DND-41 (cell line): ENCODE measurements at regions not wholly inside any gene's neighbourhood (a gene's known extent, or its start where the extent isn't known, plus 50 kb on each side); places are given as distances from the start of the nearest gene placed in this dataset.
"Not testable (repeated sequence)": the region's sequence is repeated elsewhere in the genome, so short reads cannot be mapped to it uniquely, and the experiment has no call there.

Source experiments
- ATAC-seq: fragments of 200-7000 bp; cut with Tn5 transposase; 3 replicates; pipeline ENCODE4 v1.9.1; 2021; ENCODE audit warnings: low read depth; ENCODE audit not compliant: insufficient read depth
- DNase-seq: peaks from one replicate; pipeline ENCODE4 v3.0.0-alpha.2; 2020
- H2AFZ ChIP-seq: 2 replicates; pipeline ENCODE4 v1.6.0; 2012; ENCODE audit warnings: low read depth, low read length
- H3K27ac ChIP-seq: 2 replicates; pipeline ENCODE4 v1.5.1; 2012; ENCODE audit warnings: low read length, inconsistent platforms
- H3K27me3 ChIP-seq: fragments of 200-600 bp; sonication (generic); 2 replicates; pipeline ENCODE4 v1.6.0; 2012; ENCODE audit warnings: low read length, mild to moderate bottlenecking, inconsistent platforms; ENCODE audit not compliant: insufficient read depth, poor library complexity
- H3K36me3 ChIP-seq: 2 replicates; pipeline ENCODE4 v1.5.1; 2012; ENCODE audit warnings: low read length, inconsistent platforms; ENCODE audit not compliant: insufficient read depth
- H3K4me1 ChIP-seq: 2 replicates; pipeline ENCODE4 v1.5.1; 2012; ENCODE audit warnings: mild to moderate bottlenecking, low read length; ENCODE audit not compliant: insufficient read depth
- H3K4me2 ChIP-seq: 2 replicates; pipeline ENCODE4 v1.6.0; 2012; ENCODE audit warnings: mild to moderate bottlenecking, moderate library complexity, low read length, inconsistent platforms; ENCODE audit not compliant: insufficient read depth
- H3K4me3 ChIP-seq, 2 experiments: fragments of 200-600 bp in 1 of 2; shearing (Covaris generic) in 1 of 2; 2 replicates each; pipeline ENCODE4 v1.5.1; 2012 to 2016; ENCODE audit warnings: inconsistent platforms in 2 of 2, low read length in 2 of 2, mild to moderate bottlenecking in 2 of 2, low read depth in 1 of 2, moderate library complexity in 1 of 2
- H3K79me2 ChIP-seq: 2 replicates; pipeline ENCODE4 v1.6.0; 2012; ENCODE audit warnings: low read length, inconsistent platforms; ENCODE audit not compliant: insufficient read depth
- H3K9ac ChIP-seq: 2 replicates; pipeline ENCODE4 v1.6.0; 2012; ENCODE audit warnings: low read depth, mild to moderate bottlenecking, inconsistent platforms, low read length, moderate library complexity
- H3K9me3 ChIP-seq: 2 replicates; pipeline ENCODE4 v1.5.1; 2012; ENCODE audit warnings: low read length, moderate library complexity, mild to moderate bottlenecking, inconsistent platforms; ENCODE audit not compliant: insufficient read depth, severe bottlenecking
- H4K20me1 ChIP-seq: 2 replicates; pipeline ENCODE4 v1.6.0; 2012; ENCODE audit warnings: low read length; ENCODE audit not compliant: insufficient read depth
- EZH2 ChIP-seq: IDR thresholded peaks from 3 replicates; pipeline ENCODE4 v1.6.1; 2012; ENCODE audit warnings: borderline replicate concordance, low read depth, mild to moderate bottlenecking, moderate library complexity, low read length, inconsistent platforms; ENCODE audit not compliant: severe bottlenecking
- TF ChIP-seq, protein P1 (sequence below): IDR thresholded peaks from 2 replicates; pipeline ENCODE4 v1.5.1; 2012; ENCODE audit warnings: borderline replicate concordance, low read length, moderate library complexity, mild to moderate bottlenecking; ENCODE audit not compliant: poor library complexity, severe bottlenecking; ENCODE audit errors: extremely low read depth

DNA sequence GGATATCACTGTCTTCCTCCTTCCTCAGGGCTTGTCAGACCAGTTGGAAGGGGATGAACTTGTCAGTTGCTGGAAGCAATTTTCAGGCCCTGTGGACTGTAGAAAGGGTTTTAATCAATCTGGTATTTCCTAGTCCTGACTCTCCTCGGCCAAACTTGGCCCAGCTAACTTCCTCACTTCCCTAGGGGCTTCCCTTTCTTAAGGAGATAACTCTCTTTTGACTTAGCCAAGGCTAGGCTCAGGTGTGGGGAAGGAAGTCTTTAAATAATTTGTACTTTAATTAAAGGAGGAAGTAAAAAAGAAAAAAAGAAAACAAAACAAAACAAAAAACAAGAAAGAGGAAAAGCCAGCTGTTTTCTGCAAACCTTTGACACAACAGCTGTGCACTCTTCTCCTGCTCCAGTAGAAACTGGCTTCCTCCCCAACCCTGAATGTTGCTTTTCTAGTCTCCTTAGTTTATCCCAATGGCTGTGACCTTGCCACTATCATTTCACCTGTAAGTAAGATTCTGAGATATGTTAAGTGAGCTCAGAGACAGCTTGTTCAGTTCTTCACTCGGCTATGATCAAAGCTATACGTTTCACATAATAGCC, 53.0 kb upstream of the ST3GAL6 start:
- TF ChIP-seq EZH2 = no peak
- TF ChIP-seq, protein P1, sequence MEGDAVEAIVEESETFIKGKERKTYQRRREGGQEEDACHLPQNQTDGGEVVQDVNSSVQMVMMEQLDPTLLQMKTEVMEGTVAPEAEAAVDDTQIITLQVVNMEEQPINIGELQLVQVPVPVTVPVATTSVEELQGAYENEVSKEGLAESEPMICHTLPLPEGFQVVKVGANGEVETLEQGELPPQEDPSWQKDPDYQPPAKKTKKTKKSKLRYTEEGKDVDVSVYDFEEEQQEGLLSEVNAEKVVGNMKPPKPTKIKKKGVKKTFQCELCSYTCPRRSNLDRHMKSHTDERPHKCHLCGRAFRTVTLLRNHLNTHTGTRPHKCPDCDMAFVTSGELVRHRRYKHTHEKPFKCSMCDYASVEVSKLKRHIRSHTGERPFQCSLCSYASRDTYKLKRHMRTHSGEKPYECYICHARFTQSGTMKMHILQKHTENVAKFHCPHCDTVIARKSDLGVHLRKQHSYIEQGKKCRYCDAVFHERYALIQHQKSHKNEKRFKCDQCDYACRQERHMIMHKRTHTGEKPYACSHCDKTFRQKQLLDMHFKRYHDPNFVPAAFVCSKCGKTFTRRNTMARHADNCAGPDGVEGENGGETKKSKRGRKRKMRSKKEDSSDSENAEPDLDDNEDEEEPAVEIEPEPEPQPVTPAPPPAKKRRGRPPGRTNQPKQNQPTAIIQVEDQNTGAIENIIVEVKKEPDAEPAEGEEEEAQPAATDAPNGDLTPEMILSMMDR = no peak
- H3K27ac ChIP-seq = no peak overlapping the region
- no peaks in the 10 kb centered on the region for H3K36me3 ChIP-seq
- H3K4me3 ChIP-seq = no peak overlapping the region
- H3K27me3 ChIP-seq = no peaks in the 10 kb centered on the region
- no peak for DNase-seq
- H3K4me1 ChIP-seq = no peaks in the 10 kb centered on the region
- no peaks in the 10 kb centered on the region for H3K79me2 ChIP-seq
- H2AFZ ChIP-seq = no peak overlapping the region
- no peaks in the 10 kb centered on the region for H3K9me3 ChIP-seq
- no peak overlapping the region for H3K4me2 ChIP-seq
- H3K9ac ChIP-seq = no peak overlapping the region
- ATAC-seq = no peak
- H4K20me1 ChIP-seq = no peaks in the 10 kb centered on the region

DNA sequence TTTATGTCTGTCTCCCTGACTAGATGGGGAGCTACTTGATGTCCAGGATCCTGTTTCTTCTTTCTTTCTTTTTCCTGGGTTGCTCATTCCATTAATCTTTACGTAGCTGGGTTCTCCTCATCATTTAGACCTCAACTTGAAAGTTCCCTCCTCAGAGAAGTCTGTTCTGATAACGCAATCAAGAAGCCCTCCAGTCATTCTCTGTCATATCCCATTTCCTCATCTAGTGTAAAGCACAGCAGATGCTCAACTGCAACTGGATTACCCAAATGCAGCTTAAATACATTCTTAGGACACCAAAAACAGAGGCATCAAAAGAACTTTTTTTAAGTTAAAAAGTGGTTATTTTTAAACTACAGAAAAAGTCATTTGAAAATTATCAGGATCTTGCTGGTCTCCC, 51.7 kb upstream of the ST3GAL6 start:
- H3K4me1 ChIP-seq = no peaks in the 10 kb centered on the region
- no peaks in the 10 kb centered on the region for H3K79me2 ChIP-seq
- H3K36me3 ChIP-seq = no peaks in the 10 kb centered on the region
- no peak overlapping the region for H3K4me3 ChIP-seq
- no peak overlapping the region for H2AFZ ChIP-seq
- H3K27me3 ChIP-seq = no peaks in the 10 kb centered on the region
- no peaks in the 10 kb centered on the region for H4K20me1 ChIP-seq
- H3K27ac ChIP-seq = no peak overlapping the region
- no peak for DNase-seq
- no peak overlapping the region for H3K9ac ChIP-seq
- TF ChIP-seq, protein P1 = no peak
- no peak for TF ChIP-seq EZH2
- no peak for ATAC-seq
- no peaks in the 10 kb centered on the region for H3K9me3 ChIP-seq
- H3K4me2 ChIP-seq = no peak overlapping the region

DNA sequence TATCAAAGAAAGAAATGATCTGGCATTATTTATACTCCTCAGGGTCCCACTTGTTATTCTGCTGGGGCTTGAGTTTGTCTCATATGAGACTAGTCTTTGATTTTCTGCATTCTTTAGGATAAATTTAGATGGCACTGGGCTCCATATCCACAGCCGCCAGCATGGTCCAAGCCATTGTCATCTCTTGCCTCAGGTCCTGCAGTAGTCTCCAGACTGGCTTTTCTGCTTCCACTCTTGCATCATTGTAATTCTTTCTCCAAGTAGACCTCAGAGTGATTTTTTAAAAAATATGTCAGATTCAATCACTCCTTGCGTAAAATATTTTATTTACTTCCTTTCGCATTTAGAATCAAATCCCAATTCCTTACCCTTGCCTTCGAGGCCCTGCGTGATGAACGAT, 50.4 kb upstream of the ST3GAL6 start:
- Histone ChIP-seq H3K27me3 (no peaks in the 10 kb centered on the region), H3K4me3 (no peak overlapping the region)
- ATAC-seq = no peak

DNA sequence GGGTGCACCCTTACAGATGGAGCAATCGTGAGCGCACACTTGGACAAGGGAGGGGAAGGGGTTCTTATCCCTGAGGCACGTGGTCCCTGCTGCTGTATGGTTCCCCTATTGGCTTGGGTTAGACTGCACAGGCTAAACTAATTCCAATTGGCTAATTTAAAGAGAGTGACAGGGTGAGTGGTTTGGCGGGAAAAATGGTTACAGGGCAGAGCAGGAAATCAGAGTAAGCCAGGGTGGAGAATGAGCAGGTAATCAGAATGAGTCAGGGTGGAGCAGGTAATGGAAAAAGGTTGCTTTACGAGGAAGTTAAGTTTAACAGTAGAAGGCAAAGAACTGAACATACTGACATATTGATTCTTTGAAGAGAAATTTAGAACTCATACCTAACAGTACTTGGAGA, 49.8 kb upstream of the ST3GAL6 start:
- not testable (repeated sequence) for ATAC-seq, H3K36me3 ChIP-seq, H4K20me1 ChIP-seq, H3K79me2 ChIP-seq, H2AFZ ChIP-seq, H3K9ac ChIP-seq, H3K4me3 ChIP-seq, H3K27me3 ChIP-seq, H3K9me3 ChIP-seq, H3K4me1 ChIP-seq, H3K4me2 ChIP-seq, H3K27ac ChIP-seq, DNase-seq

More for the DNA sequence above, 50.4 kb upstream of the ST3GAL6 start:
- H2AFZ ChIP-seq = no peak overlapping the region
- H3K36me3 ChIP-seq = no peaks in the 10 kb centered on the region
- TF ChIP-seq, protein P1 = no peak
- TF ChIP-seq EZH2 = no peak
- H3K9me3 ChIP-seq = no peaks in the 10 kb centered on the region
- H3K4me1 ChIP-seq = no peaks in the 10 kb centered on the region
- H3K79me2 ChIP-seq = no peaks in the 10 kb centered on the region
- no peak overlapping the region for H3K9ac ChIP-seq
- H3K27ac ChIP-seq = no peak overlapping the region
- no peak overlapping the region for H3K4me2 ChIP-seq
- H4K20me1 ChIP-seq = no peaks in the 10 kb centered on the region
- no peak for DNase-seq
